ENCODE measurements at regions not wholly inside any gene's neighbourhood (a gene's known extent, or its start where the extent isn't known, plus 50 kb on each side); places are given as distances from the start of the nearest gene placed in this dataset.

DNA sequence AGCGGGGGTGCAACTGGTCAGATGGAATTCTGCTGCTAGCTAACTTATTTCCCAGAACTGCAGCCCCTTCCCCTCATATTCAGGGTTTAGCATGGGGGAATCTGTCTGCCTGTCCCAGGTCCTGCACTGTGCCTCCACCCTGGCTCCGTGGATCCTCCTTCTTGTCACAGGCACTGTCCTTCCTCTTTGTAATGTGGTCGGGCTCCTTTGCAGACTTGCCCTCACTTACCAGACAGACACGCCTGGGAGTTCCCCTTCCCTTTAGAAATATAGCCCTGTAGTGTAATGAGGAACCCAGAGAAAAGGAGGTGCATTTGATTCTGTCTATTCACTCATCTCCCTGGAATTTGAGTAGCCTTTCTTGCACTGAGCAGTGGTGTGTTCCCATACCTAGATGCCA, 108.7 kb downstream of the TRIM43 start:
- TF ChIP-seq, protein P1, sequence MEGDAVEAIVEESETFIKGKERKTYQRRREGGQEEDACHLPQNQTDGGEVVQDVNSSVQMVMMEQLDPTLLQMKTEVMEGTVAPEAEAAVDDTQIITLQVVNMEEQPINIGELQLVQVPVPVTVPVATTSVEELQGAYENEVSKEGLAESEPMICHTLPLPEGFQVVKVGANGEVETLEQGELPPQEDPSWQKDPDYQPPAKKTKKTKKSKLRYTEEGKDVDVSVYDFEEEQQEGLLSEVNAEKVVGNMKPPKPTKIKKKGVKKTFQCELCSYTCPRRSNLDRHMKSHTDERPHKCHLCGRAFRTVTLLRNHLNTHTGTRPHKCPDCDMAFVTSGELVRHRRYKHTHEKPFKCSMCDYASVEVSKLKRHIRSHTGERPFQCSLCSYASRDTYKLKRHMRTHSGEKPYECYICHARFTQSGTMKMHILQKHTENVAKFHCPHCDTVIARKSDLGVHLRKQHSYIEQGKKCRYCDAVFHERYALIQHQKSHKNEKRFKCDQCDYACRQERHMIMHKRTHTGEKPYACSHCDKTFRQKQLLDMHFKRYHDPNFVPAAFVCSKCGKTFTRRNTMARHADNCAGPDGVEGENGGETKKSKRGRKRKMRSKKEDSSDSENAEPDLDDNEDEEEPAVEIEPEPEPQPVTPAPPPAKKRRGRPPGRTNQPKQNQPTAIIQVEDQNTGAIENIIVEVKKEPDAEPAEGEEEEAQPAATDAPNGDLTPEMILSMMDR (IDR thresholded peaks at IDR 0.05): no peak
- TF ChIP-seq POLR2A (IDR thresholded peaks at IDR 0.05): no peak
